HepG2 (cell line): ENCODE measurements at regions not wholly inside any gene's neighbourhood (a gene's known extent, or its start where the extent isn't known, plus 50 kb on each side); places are given as distances from the start of the nearest gene placed in this dataset.

Source experiments
- ATAC-seq: fragments of 200-7000 bp; cut with Tn5 transposase; 3 replicates; pipeline ENCODE4 v1.9.1; 2020; ENCODE audit warnings: mild to moderate bottlenecking, moderate library complexity
- BruUV-seq: library from RNA; stranded (reverse); fragments of 400-500 nt; replicated peaks from 2 replicates; lab custom pipeline; 2021; lab: Mats Ljungman, UMichigan
- CTCF ChIA-PET: fragments of 300-600 bp; formaldehyde crosslinking; extraction: SDS; loops from one replicate; lab custom pipeline; 2021; ENCODE audit warnings: low total read pairs, inconsistent platforms, low intra/inter-chr PET ratio; lab: Yijun Ruan, JAX
- POLR2A ChIA-PET: fragments of 350-600 bp; sonication (Branson Sonifier 250); formaldehyde crosslinking; loops from one replicate; lab custom pipeline; 2020; ENCODE audit warnings: antibody characterized with exemption, inconsistent platforms; lab: Yijun Ruan, JAX
- DNase-seq: peaks from one replicate; pipeline ENCODE4 v3.0.0-alpha.2; 2015; ENCODE audit warnings: low spot score
- FAIRE-seq: peaks from 3 replicates; lab custom pipeline; 2011; peaks lifted over from hg19 to GRCh38; lab: Jason Lieb, UNC
- H2AFZ ChIP-seq: one replicate; pipeline ENCODE4 v1.6.1; 2011; ENCODE audit warnings: low read length, inconsistent platforms
- H3K27ac ChIP-seq: fragments of 300-600 bp; 3 replicates; pipeline ENCODE4 v1.8.0; 2011; ENCODE audit warnings: mixed run types, mild to moderate bottlenecking, mixed read lengths, low read length, inconsistent platforms; ENCODE audit not compliant: insufficient read depth; ENCODE audit errors: extremely low read length
- H3K27me3 ChIP-seq, 2 experiments: fragments of 200-600 bp in 1 of 2; 2 replicates in 1 of 2; 3 replicates in 1 of 2; pipeline versions ENCODE4 v1.6.0 to v1.8.0; 2011; ENCODE audit warnings: low read length in 2 of 2, mild to moderate bottlenecking in 2 of 2, moderate library complexity in 2 of 2, inconsistent platforms in 1 of 2; ENCODE audit not compliant: insufficient read depth in 2 of 2, control insufficient read depth in 1 of 2
- H3K36me3 ChIP-seq, 2 experiments: fragments of 200-600 bp in 1 of 2; replicated peaks in 1 of 2; 2 replicates in 1 of 2; 3 replicates in 1 of 2; pipeline versions ENCODE4 v1.5.1 to v1.8.0; 2011; ENCODE audit warnings: low read length in 2 of 2, inconsistent platforms in 1 of 2; ENCODE audit not compliant: insufficient read depth in 2 of 2, control insufficient read depth in 1 of 2
- H3K4me1 ChIP-seq: 2 replicates; pipeline ENCODE4 v1.5.1; 2012; ENCODE audit warnings: low read length, inconsistent platforms; ENCODE audit not compliant: insufficient read depth
- H3K4me2 ChIP-seq: 2 replicates; pipeline ENCODE4 v1.6.0; 2011; ENCODE audit warnings: low read depth, low read length, inconsistent platforms
- H3K4me3 ChIP-seq, 3 experiments: fragments of 200-600 bp in 1 of 3; sonication (generic), shearing (Covaris generic) in 1 of 3; replicated peaks in 1 of 3; 2 replicates each; pipeline ENCODE4 v1.5.1; 2011 to 2016; ENCODE audit warnings: low read length in 3 of 3, inconsistent platforms in 2 of 3, low read depth in 2 of 3, mild to moderate bottlenecking in 2 of 3, control low read depth in 1 of 3, mixed read lengths in 1 of 3; ENCODE audit not compliant: insufficient read depth in 1 of 3
- H3K79me2 ChIP-seq: one replicate; pipeline ENCODE4 v1.6.1; 2011; ENCODE audit warnings: low read length, inconsistent platforms; ENCODE audit not compliant: insufficient read depth
- H3K9ac ChIP-seq: 2 replicates; pipeline ENCODE4 v1.6.0; 2011; ENCODE audit warnings: mild to moderate bottlenecking, low read depth, low read length, inconsistent platforms; ENCODE audit not compliant: insufficient read depth
- H3K9me3 ChIP-seq: 2 replicates; pipeline ENCODE4 v1.5.1; 2012; ENCODE audit warnings: mild to moderate bottlenecking, low read length
- H4K20me1 ChIP-seq: 2 replicates; pipeline ENCODE4 v1.6.0; 2011; ENCODE audit warnings: inconsistent platforms, mild to moderate bottlenecking, low read length, moderate library complexity; ENCODE audit not compliant: insufficient read depth
- EP300 ChIP-seq, 3 experiments: sonication (generic) in 1 of 3; formaldehyde crosslinking in 1 of 3; IDR thresholded peaks; 2 replicates each; pipeline versions ENCODE4 v1.5.1 to v1.6.1; 2011 to 2020; ENCODE audit warnings: low read depth in 2 of 3, low read length in 2 of 3, borderline replicate concordance in 1 of 3, improper control_type of control experiment in 1 of 3, mild to moderate bottlenecking in 1 of 3, missing genetic modification reagents in 1 of 3, moderate library complexity in 1 of 3
- FOXK1 ChIP-seq: sonication (generic); formaldehyde crosslinking; IDR thresholded peaks from 2 replicates; pipeline ENCODE4 v1.4.0; 2020; ENCODE audit warnings: low read depth, missing genetic modification reagents, borderline replicate concordance
- JARID2 ChIP-seq: sonication (generic); formaldehyde crosslinking; IDR thresholded peaks from 2 replicates; pipeline ENCODE4 v1.8.1; 2023; ENCODE audit warnings: missing genetic modification reagents, inconsistent platforms; ENCODE audit not compliant: insufficient replicate concordance
- KAT8 ChIP-seq: IDR thresholded peaks from 2 replicates; pipeline ENCODE4 v1.6.1; 2016; ENCODE audit warnings: missing genetic modification reagents, missing compliant biosample characterization
- KDM4B ChIP-seq: sonication (generic); formaldehyde crosslinking; IDR thresholded peaks from 2 replicates; pipeline ENCODE4 v1.4.0; 2020; ENCODE audit warnings: missing genetic modification reagents
- MEIS1 ChIP-seq: sonication (generic); formaldehyde crosslinking; IDR thresholded peaks from 2 replicates; pipeline ENCODE4 v1.9.0; 2021; ENCODE audit warnings: mild to moderate bottlenecking, missing genetic modification reagents, moderate library complexity, borderline replicate concordance
- PHF5A ChIP-seq: IDR thresholded peaks from one replicate; pipeline ENCODE4 v1.6.1; 2018; ENCODE audit warnings: low read depth, missing genetic modification reagents; ENCODE audit not compliant: unreplicated experiment
- SMAD3 ChIP-seq: sonication (generic); formaldehyde crosslinking; IDR thresholded peaks from 2 replicates; pipeline ENCODE4 v1.4.0; 2020; ENCODE audit warnings: missing genetic modification reagents
- SP140L ChIP-seq: sonication (generic); formaldehyde crosslinking; IDR thresholded peaks from 2 replicates; pipeline ENCODE4 v1.4.0; 2020; ENCODE audit warnings: missing genetic modification reagents, borderline replicate concordance
- SP2 ChIP-seq: sonication (generic); formaldehyde crosslinking; IDR thresholded peaks from 2 replicates; pipeline ENCODE4 v1.5.1; 2020; ENCODE audit warnings: mild to moderate bottlenecking, missing genetic modification reagents
- SPEN ChIP-seq: sonication (generic); formaldehyde crosslinking; IDR thresholded peaks from 2 replicates; pipeline ENCODE4 v1.5.1; 2020; ENCODE audit warnings: low read depth, mild to moderate bottlenecking, missing genetic modification reagents
- ZNF496 ChIP-seq: sonication (generic); formaldehyde crosslinking; IDR thresholded peaks from 2 replicates; pipeline ENCODE4 v1.8.1; 2023; ENCODE audit warnings: mild to moderate bottlenecking, moderate library complexity, missing genetic modification reagents; ENCODE audit not compliant: insufficient replicate concordance
- ZNF644 ChIP-seq: IDR thresholded peaks from 2 replicates; pipeline ENCODE4 v1.6.1; 2016; ENCODE audit warnings: low read depth
- ZNF839 ChIP-seq: sonication (generic); formaldehyde crosslinking; IDR thresholded peaks from 2 replicates; pipeline ENCODE4 v1.4.0; 2020; ENCODE audit warnings: missing genetic modification reagents, mild to moderate bottlenecking, borderline replicate concordance
- WGBS: methylation state at CpG from one replicate; pipeline ENCODE4 v1.1.6; 2017; ENCODE audit warnings: low lambda C conversion rate; 5-methylcytosine and 5-hydroxymethylcytosine counted together
- in situ Hi-C: cut with HindIII; loops from 2 replicates; pipeline ENCODE4 v1.10.0; 2017; ENCODE audit warnings: low pct_unique_long_range_greater_than_20kb; ENCODE audit not compliant: extremely low pct_ligation_motif_present
- intact Hi-C: fragments of 100-400 bp; cut with micrococcal nuclease; formaldehyde crosslinking; loops from one replicate; pipeline ENCODE4 v1.10.0; 2022; ENCODE audit not compliant: unreplicated experiment
- TF ChIP-seq, protein P1 (sequence below), 2 experiments: sonication (generic) in 1 of 2; formaldehyde crosslinking in 1 of 2; IDR thresholded peaks; 2 replicates each; pipeline versions ENCODE4 v1.4.0 to v1.6.1; 2018 to 2020; ENCODE audit warnings: missing genetic modification reagents in 2 of 2, borderline replicate concordance in 1 of 2, low read depth in 1 of 2, mild to moderate bottlenecking in 1 of 2, missing biosample characterization in 1 of 2
- TF ChIP-seq, protein P2 (sequence below): sonication (generic); formaldehyde crosslinking; IDR thresholded peaks from 2 replicates; pipeline ENCODE4 v1.4.0; 2020; ENCODE audit warnings: missing genetic modification reagents
- TF ChIP-seq, protein P3 (sequence below): fragments of 450-650 bp; IDR thresholded peaks from 2 replicates; pipeline ENCODE4 v1.6.1; 2016

DNA sequence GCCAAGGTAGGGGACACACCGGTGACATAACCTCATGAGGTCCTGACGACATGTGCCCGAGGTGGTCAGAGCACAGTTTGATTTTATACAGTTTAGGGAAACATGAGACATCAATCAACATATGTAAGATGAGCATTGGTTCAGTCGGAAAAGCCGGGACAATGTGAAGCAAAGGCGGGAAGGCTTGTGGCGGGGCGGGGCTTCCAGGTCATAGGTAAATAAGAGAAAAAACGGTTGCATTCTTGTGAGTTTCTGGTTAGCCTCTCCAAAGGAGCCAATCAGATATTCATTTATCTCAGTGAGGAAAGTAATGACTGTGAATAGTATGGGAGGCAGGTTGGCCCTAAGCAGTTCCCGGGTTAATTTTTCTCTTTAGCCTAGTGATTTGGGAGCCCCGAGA, 271.7 kb upstream of the ATP10A start (continued):
- TF ChIP-seq JARID2 (CRISPR knock-in tag) (no peak), MEIS1 (no peak), SMAD3 (CRISPR knock-in tag) (no peak)
- TF ChIP-seq, protein P1, sequence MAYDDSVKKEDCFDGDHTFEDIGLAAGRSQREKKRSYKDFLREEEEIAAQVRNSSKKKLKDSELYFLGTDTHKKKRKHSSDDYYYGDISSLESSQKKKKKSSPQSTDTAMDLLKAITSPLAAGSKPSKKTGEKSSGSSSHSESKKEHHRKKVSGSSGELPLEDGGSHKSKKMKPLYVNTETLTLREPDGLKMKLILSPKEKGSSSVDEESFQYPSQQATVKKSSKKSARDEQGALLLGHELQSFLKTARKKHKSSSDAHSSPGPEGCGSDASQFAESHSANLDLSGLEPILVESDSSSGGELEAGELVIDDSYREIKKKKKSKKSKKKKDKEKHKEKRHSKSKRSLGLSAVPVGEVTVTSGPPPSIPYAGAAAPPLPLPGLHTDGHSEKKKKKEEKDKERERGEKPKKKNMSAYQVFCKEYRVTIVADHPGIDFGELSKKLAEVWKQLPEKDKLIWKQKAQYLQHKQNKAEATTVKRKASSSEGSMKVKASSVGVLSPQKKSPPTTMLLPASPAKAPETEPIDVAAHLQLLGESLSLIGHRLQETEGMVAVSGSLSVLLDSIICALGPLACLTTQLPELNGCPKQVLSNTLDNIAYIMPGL (CRISPR knock-in tag; IDR thresholded peaks at IDR 0.05; ENCODE audit: borderline replicate concordance in 1 of 2, low read depth in 1 of 2): no peak
- TF ChIP-seq, protein P2, sequence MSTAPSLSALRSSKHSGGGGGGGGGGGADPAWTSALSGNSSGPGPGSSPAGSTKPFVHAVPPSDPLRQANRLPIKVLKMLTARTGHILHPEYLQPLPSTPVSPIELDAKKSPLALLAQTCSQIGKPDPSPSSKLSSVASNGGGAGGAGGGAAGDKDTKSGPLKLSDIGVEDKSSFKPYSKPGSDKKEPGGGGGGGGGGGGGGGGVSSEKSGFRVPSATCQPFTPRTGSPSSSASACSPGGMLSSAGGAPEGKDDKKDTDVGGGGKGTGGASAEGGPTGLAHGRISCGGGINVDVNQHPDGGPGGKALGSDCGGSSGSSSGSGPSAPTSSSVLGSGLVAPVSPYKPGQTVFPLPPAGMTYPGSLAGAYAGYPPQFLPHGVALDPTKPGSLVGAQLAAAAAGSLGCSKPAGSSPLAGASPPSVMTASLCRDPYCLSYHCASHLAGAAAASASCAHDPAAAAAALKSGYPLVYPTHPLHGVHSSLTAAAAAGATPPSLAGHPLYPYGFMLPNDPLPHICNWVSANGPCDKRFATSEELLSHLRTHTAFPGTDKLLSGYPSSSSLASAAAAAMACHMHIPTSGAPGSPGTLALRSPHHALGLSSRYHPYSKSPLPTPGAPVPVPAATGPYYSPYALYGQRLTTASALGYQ: no peak
- TF ChIP-seq, protein P3, sequence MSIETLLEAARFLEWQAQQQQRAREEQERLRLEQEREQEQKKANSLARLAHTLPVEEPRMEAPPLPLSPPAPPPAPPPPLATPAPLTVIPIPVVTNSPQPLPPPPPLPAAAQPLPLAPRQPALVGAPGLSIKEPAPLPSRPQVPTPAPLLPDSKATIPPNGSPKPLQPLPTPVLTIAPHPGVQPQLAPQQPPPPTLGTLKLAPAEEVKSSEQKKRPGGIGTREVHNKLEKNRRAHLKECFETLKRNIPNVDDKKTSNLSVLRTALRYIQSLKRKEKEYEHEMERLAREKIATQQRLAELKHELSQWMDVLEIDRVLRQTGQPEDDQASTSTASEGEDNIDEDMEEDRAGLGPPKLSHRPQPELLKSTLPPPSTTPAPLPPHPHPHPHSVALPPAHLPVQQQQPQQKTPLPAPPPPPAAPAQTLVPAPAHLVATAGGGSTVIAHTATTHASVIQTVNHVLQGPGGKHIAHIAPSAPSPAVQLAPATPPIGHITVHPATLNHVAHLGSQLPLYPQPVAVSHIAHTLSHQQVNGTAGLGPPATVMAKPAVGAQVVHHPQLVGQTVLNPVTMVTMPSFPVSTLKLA: no peak

DNA sequence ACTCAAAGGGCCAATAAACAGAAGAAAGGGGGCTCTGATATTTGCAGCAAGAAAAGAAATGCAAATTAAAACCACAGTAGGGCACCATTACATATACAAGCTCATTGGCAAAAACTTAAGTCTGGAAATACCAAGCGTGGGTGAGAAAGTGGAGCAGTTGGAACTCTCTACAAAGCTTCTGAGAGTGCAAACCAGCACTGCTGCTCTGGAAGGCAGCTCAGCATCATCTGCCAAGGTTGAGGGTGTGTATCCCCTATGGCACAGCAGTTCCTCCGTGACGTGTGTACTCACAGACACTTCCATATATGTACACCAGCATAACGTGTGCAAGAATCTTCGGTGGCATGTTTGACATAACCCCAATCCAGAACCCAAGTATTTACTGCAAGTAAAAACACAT, 271.0 kb upstream of the ATP10A start:
- H3K9ac ChIP-seq: no peak overlapping the region
- no peak overlapping the region for H3K4me2 ChIP-seq
- no peak overlapping the region for H3K4me3 ChIP-seq
- no peaks in the 10 kb centered on the region for H4K20me1 ChIP-seq
- no TSS peak for BruUV-seq
- no peaks in the 10 kb centered on the region for H3K4me1 ChIP-seq
- intact Hi-C loops (no loop called here), in situ Hi-C loops (no loop called here)
- H3K9me3 ChIP-seq: no peaks in the 10 kb centered on the region
- no peak overlapping the region for H2AFZ ChIP-seq
- no peaks in the 10 kb centered on the region for H3K36me3 ChIP-seq
- no peak overlapping the region for H3K27ac ChIP-seq
- no peaks in the 10 kb centered on the region for H3K27me3 ChIP-seq
- CTCF ChIA-PET: no interaction called here
- H3K79me2 ChIP-seq: no peaks in the 10 kb centered on the region
- FAIRE-seq (no peak), ATAC-seq (no peak), DNase-seq (no peak)
- POLR2A ChIA-PET: no interaction called here
- WGBS: 17% methylated on average over 5 of the region's 5 CpGs
- TF ChIP-seq KAT8 (CRISPR knock-in tag) (no peak), ZNF644 (CRISPR knock-in tag) (no peak), ZNF496 (CRISPR knock-in tag) (no peak), SP2 (no peak), ZNF839 (CRISPR knock-in tag) (no peak), EP300 (IDR thresholded peaks at IDR 0.05; ENCODE audit: low read depth in 2 of 2, low read length in 2 of 2) (no peak), EP300 (CRISPR knock-in tag; IDR thresholded peaks at IDR 0.05; ENCODE audit: borderline replicate concordance) (no peak), SP140L (CRISPR knock-in tag) (no peak), PHF5A (no peak), SPEN (CRISPR knock-in tag) (no peak), KDM4B (CRISPR knock-in tag) (no peak), FOXK1 (no peak)
